CD8-positive, alpha-beta memory T cell (primary cell): ENCODE measurements at regions not wholly inside any gene's neighbourhood (a gene's known extent, or its start where the extent isn't known, plus 50 kb on each side); places are given as distances from the start of the nearest gene placed in this dataset.

Experiments
- CTCF ChIA-PET: fragments of 350-600 bp; sonication (Branson Sonifier 250); formaldehyde crosslinking; loops from one replicate; lab custom pipeline; 2021; ENCODE audit warnings: antibody characterized with exemption; lab: Charles Lee
- POLR2A ChIA-PET: fragments of 350-600 bp; sonication (Branson Sonifier 250); formaldehyde crosslinking; loops from one replicate; lab custom pipeline; 2021; ENCODE audit warnings: antibody characterized with exemption; lab: Charles Lee
- DNase-seq, 5 donors: peaks; one replicate each; pipeline versions ENCODE4 v3.0.0 to v3.0.0-alpha.2; 2020 to 2022; ENCODE audit warnings: mixed read lengths in 1 of 5
- H3K27ac ChIP-seq: one replicate; pipeline ENCODE4 v1.7.0; 2013; ENCODE audit warnings: low read depth, mild to moderate bottlenecking, low read length, moderate library complexity
- H3K27me3 ChIP-seq: 2 replicates; pipeline ENCODE4 v1.7.0; 2013; ENCODE audit warnings: low read length, mild to moderate bottlenecking; ENCODE audit not compliant: insufficient read depth, poor library complexity, severe bottlenecking
- H3K36me3 ChIP-seq: 2 replicates; pipeline ENCODE4 v1.7.0; 2013; ENCODE audit warnings: mild to moderate bottlenecking, low read length, moderate library complexity; ENCODE audit not compliant: insufficient read depth
- H3K4me1 ChIP-seq: 2 replicates; pipeline ENCODE4 v1.7.0; 2013; ENCODE audit warnings: mild to moderate bottlenecking, low read length, moderate library complexity; ENCODE audit not compliant: insufficient read depth
- H3K4me3 ChIP-seq: 2 replicates; pipeline ENCODE4 v1.7.0; 2013; ENCODE audit warnings: mild to moderate bottlenecking, low read length
- H3K9me3 ChIP-seq: 2 replicates; pipeline ENCODE4 v1.7.0; 2013; ENCODE audit warnings: mild to moderate bottlenecking, low read length
- H3K27ac Mint-ChIP-seq, 8 donors: one replicate each; pipeline ENCODE4 v1.8.0; 2020 to 2021; ENCODE audit warnings: mixed read lengths in 8 of 8, mild to moderate bottlenecking in 6 of 8, inconsistent platforms in 3 of 8, moderate library complexity in 3 of 8
- H3K27me3 Mint-ChIP-seq, 2 donors: one replicate each; pipeline ENCODE4 v1.8.0; 2020 to 2021; ENCODE audit warnings: mixed read lengths in 2 of 2, mild to moderate bottlenecking in 1 of 2, moderate library complexity in 1 of 2
- H3K36me3 Mint-ChIP-seq, 3 donors: one replicate each; pipeline ENCODE4 v1.8.0; 2020 to 2021; ENCODE audit warnings: mixed read lengths in 3 of 3, inconsistent platforms in 1 of 3, mild to moderate bottlenecking in 1 of 3
- H3K4me1 Mint-ChIP-seq, 3 donors: one replicate each; pipeline ENCODE4 v1.8.0; 2020 to 2021; ENCODE audit warnings: mixed read lengths in 3 of 3, inconsistent platforms in 1 of 3, mild to moderate bottlenecking in 1 of 3
- H3K4me3 Mint-ChIP-seq, 7 donors: one replicate each; pipeline ENCODE4 v1.8.0; 2020 to 2021; ENCODE audit warnings: mixed read lengths in 7 of 7, mild to moderate bottlenecking in 6 of 7, moderate library complexity in 4 of 7, inconsistent platforms in 2 of 7
- H3K9me3 Mint-ChIP-seq, 5 donors: one replicate each; pipeline ENCODE4 v1.8.0; 2020 to 2022; ENCODE audit warnings: mixed read lengths in 5 of 5, mild to moderate bottlenecking in 3 of 5, moderate library complexity in 2 of 5, inconsistent platforms in 1 of 5

- H3K27me3 Mint-ChIP-seq, result peaks cover 6 to 20% of the 10 kb centered on the region in 2 donors
- ChIA-PET CTCF (no interaction called here), POLR2A (no interaction called here)
- H3K27ac Mint-ChIP-seq, result no peak overlapping the region
- no peaks in the 10 kb centered on the region for H3K4me1 Mint-ChIP-seq
- no peak overlapping the region for H3K4me3 Mint-ChIP-seq
- DNase-seq, result no peak
- Histone ChIP-seq H3K4me3 (no peak overlapping the region), H3K27ac (no peak overlapping the region), H3K36me3 (no peaks in the 10 kb centered on the region), H3K4me1 (no peaks in the 10 kb centered on the region), H3K9me3 (no peaks in the 10 kb centered on the region), H3K27me3 (no peaks in the 10 kb centered on the region)
- H3K9me3 Mint-ChIP-seq, result peaks cover 0 to 4% (median 2%) of the 10 kb centered on the region in 5 donors
- H3K36me3 Mint-ChIP-seq, result no peaks in the 10 kb centered on the region
Measured at GRCh38 chr2:180716186-180717180, 263.9 kb upstream of the UBE2E3 start.

- Histone ChIP-seq H3K4me3 (no peak overlapping the region), H3K4me1 (no peaks in the 10 kb centered on the region), H3K27me3 (no peaks in the 10 kb centered on the region), H3K9me3 (no peaks in the 10 kb centered on the region), H3K36me3 (no peaks in the 10 kb centered on the region), H3K27ac (no peak overlapping the region)
- Mint-ChIP-seq H3K36me3 (no peaks in the 10 kb centered on the region), H3K27ac (no peak overlapping the region), H3K4me1 (no peaks in the 10 kb centered on the region), H3K4me3 (no peak overlapping the region), H3K27me3 (peaks cover 6 to 14% of the 10 kb centered on the region in 2 donors), H3K9me3 (peaks cover 0 to 4% (median 2%) of the 10 kb centered on the region in 5 donors)
- ChIA-PET CTCF (interaction anchor here (1.5 kb wide), 1 partner anchor 18 kb away, joined by 5 read pairs; no protein-coding TSS in a partner anchor), POLR2A (no interaction called here)
- no peak for DNase-seq
Measured at GRCh38 chr2:180715044-180715443, 265.4 kb upstream of the UBE2E3 start.

GRCh38 chr2:180709392-180710145 is 270.8 kb upstream of the UBE2E3 start:
- Mint-ChIP-seq H3K27me3 (peaks cover 5 to 16% of the 10 kb centered on the region in 2 donors), H3K27ac (no peak overlapping the region), H3K4me3 (no peak overlapping the region), H3K4me1 (no peaks in the 10 kb centered on the region), H3K36me3 (no peaks in the 10 kb centered on the region), H3K9me3 (peaks cover 0 to 4% (median 2%) of the 10 kb centered on the region in 5 donors)
- H3K4me1 ChIP-seq, result no peaks in the 10 kb centered on the region
- no peaks in the 10 kb centered on the region for H3K27me3 ChIP-seq
- H3K4me3 ChIP-seq, result no peak overlapping the region
- no peak for DNase-seq
- H3K9me3 ChIP-seq, result no peaks in the 10 kb centered on the region
- ChIA-PET POLR2A (no interaction called here), CTCF (no interaction called here)
- H3K36me3 ChIP-seq, result no peaks in the 10 kb centered on the region
- H3K27ac ChIP-seq, result no peak overlapping the region

GRCh38 chr2:180707884-180708205 is 272.6 kb upstream of the UBE2E3 start:
- H3K9me3 ChIP-seq, result no peaks in the 10 kb centered on the region
- no peak overlapping the region for H3K4me3 ChIP-seq
- Mint-ChIP-seq H3K36me3 (no peaks in the 10 kb centered on the region), H3K4me3 (no peak overlapping the region), H3K27me3 (peaks cover 4 to 10% of the 10 kb centered on the region in 2 donors), H3K27ac (no peak overlapping the region), H3K4me1 (no peaks in the 10 kb centered on the region), H3K9me3 (peaks cover 0 to 2% (median 0%) of the 10 kb centered on the region in 5 donors)
- POLR2A ChIA-PET, result no interaction called here
- H3K36me3 ChIP-seq, result no peaks in the 10 kb centered on the region
- H3K27ac ChIP-seq, result no peak overlapping the region
- no peaks in the 10 kb centered on the region for H3K4me1 ChIP-seq
- CTCF ChIA-PET, result no interaction called here
- H3K27me3 ChIP-seq, result no peaks in the 10 kb centered on the region
- DNase-seq, result no peak

- peaks cover 3 to 8% of the 10 kb centered on the region in 2 donors for H3K27me3 Mint-ChIP-seq
Measured at GRCh38 chr2:180707175-180707883, 273.1 kb upstream of the UBE2E3 start.

GRCh38 chr2:180706694-180707093 is 273.7 kb upstream of the UBE2E3 start:
- H3K4me1 Mint-ChIP-seq, result no peaks in the 10 kb centered on the region
- H3K9me3 ChIP-seq, result no peaks in the 10 kb centered on the region
- H3K36me3 Mint-ChIP-seq, result no peaks in the 10 kb centered on the region
- CTCF ChIA-PET, result no interaction called here
- no peaks in the 10 kb centered on the region for H3K27me3 ChIP-seq
- no peaks in the 10 kb centered on the region for H3K4me1 ChIP-seq
- H3K9me3 Mint-ChIP-seq, result no peaks in the 10 kb centered on the region
- no peaks in the 10 kb centered on the region for H3K36me3 ChIP-seq
- peaks cover 0 to 8% of the 10 kb centered on the region in 2 donors for H3K27me3 Mint-ChIP-seq
- H3K4me3 Mint-ChIP-seq, result no peak overlapping the region
- H3K27ac Mint-ChIP-seq, result no peak overlapping the region
- POLR2A ChIA-PET, result no interaction called here
- no peak overlapping the region for H3K4me3 ChIP-seq
- no peak overlapping the region for H3K27ac ChIP-seq
- DNase-seq, result no peak

More at GRCh38 chr2:180707175-180707883, 273.1 kb upstream of the UBE2E3 start:
- Histone ChIP-seq H3K4me3 (no peak overlapping the region), H3K4me1 (no peaks in the 10 kb centered on the region), H3K27ac (no peak overlapping the region), H3K27me3 (no peaks in the 10 kb centered on the region), H3K36me3 (no peaks in the 10 kb centered on the region), H3K9me3 (no peaks in the 10 kb centered on the region)
- no peak overlapping the region for H3K27ac Mint-ChIP-seq
- no peaks in the 10 kb centered on the region for H3K4me1 Mint-ChIP-seq
- ChIA-PET POLR2A (no interaction called here), CTCF (no interaction called here)
- DNase-seq, result no peak
- H3K9me3 Mint-ChIP-seq, result no peaks in the 10 kb centered on the region
- no peaks in the 10 kb centered on the region for H3K36me3 Mint-ChIP-seq
- H3K4me3 Mint-ChIP-seq, result no peak overlapping the region

- Histone ChIP-seq H3K4me3 (no peak overlapping the region), H3K36me3 (no peaks in the 10 kb centered on the region), H3K9me3 (no peaks in the 10 kb centered on the region), H3K27ac (no peak overlapping the region), H3K4me1 (no peaks in the 10 kb centered on the region), H3K27me3 (no peaks in the 10 kb centered on the region)
- Mint-ChIP-seq H3K4me3 (no peak overlapping the region), H3K4me1 (no peaks in the 10 kb centered on the region), H3K27ac (no peak overlapping the region), H3K36me3 (no peaks in the 10 kb centered on the region), H3K9me3 (no peaks in the 10 kb centered on the region), H3K27me3 (peaks cover 0 to 8% of the 10 kb centered on the region in 2 donors)
- CTCF ChIA-PET, result no interaction called here
- DNase-seq, result no peak
- POLR2A ChIA-PET, result no interaction called here
Measured at GRCh38 chr2:180705551-180705950, 274.9 kb upstream of the UBE2E3 start.
